ENCODE measurements at regions not wholly inside any gene's neighbourhood (a gene's known extent, or its start where the extent isn't known, plus 50 kb on each side); places are given as distances from the start of the nearest gene placed in this dataset.

GRCh38 chr1:22315315-22316078 is 136.2 kb upstream of the ZBTB40 start:
- ATAC-seq: no peak
- no peak for DNase-seq (ENCODE audit: low spot score)
- no peak for TF ChIP-seq EZH2 (IDR thresholded peaks at IDR 0.05; ENCODE audit: low read depth, unreplicated experiment)
- no peak for TF ChIP-seq CREB1 (CRISPR knock-in tag; IDR thresholded peaks at IDR 0.05; ENCODE audit: low read depth)
- TF ChIP-seq ETS1 (IDR thresholded peaks at IDR 0.05): no peak
- no peak for TF ChIP-seq REST (IDR thresholded peaks at IDR 0.05; ENCODE audit: unreplicated experiment)
- no peak for TF ChIP-seq ZNF462 (CRISPR knock-in tag; IDR thresholded peaks at IDR 0.05)
- no peak for TF ChIP-seq CTCF (conservative IDR thresholded peaks at IDR 0.05; ENCODE audit: low read depth in 2 of 2)
- no peak for TF ChIP-seq NANOG (IDR thresholded peaks at IDR 0.05; ENCODE audit: borderline replicate concordance)
- TF ChIP-seq STAT1 (IDR thresholded peaks at IDR 0.05; ENCODE audit: unreplicated experiment): no peak
- TF ChIP-seq ZNF114 (CRISPR knock-in tag; IDR thresholded peaks at IDR 0.05): no peak
- no peak for TF ChIP-seq EZH2phosphoT487 (IDR thresholded peaks at IDR 0.05; ENCODE audit: unreplicated experiment)
- no peak for TF ChIP-seq POLR2AphosphoS5 (IDR thresholded peaks at IDR 0.05; ENCODE audit: low read depth)
- TF ChIP-seq ZNF331 (CRISPR knock-in tag; IDR thresholded peaks at IDR 0.05; ENCODE audit: low read depth): no peak
- no peak for TF ChIP-seq JUNB (IDR thresholded peaks at IDR 0.05; ENCODE audit: unreplicated experiment)
- Mint-ChIP-seq H3K27ac (no peak overlapping the region), H3K4me1 (peaks cover 26% of the 10 kb centered on the region), H3K36me3 (ENCODE audit: low read depth) (no peaks in the 10 kb centered on the region), H3K9me3 (no peaks in the 10 kb centered on the region), H3K4me3 (no peak overlapping the region), H3K27me3 (ENCODE audit: insufficient read depth, low read depth, poor library complexity) (peaks cover 23% of the 10 kb centered on the region)
- no peaks in the 10 kb centered on the region for H3K36me3 ChIP-seq (ENCODE audit: insufficient read depth)
- H3K27me3 ChIP-seq (ENCODE audit: insufficient read depth): peaks cover 6% of the 10 kb centered on the region; the same call in 1 of the 2 replicates
- H4K20me1 ChIP-seq (replicated peaks; ENCODE audit: insufficient read depth): no peaks in the 10 kb centered on the region
- H3K4me3 ChIP-seq: no peak overlapping the region
- peaks cover 5% of the 10 kb centered on the region; the same call in 1 of the 2 replicates for H3F3A ChIP-seq (replicated peaks; ENCODE audit: low read depth)
- no peaks in the 10 kb centered on the region for H3K79me2 ChIP-seq (replicated peaks; ENCODE audit: insufficient read depth)
- H3K4me1 ChIP-seq (ENCODE audit: insufficient read depth): peaks cover 34% of the 10 kb centered on the region
- no peak overlapping the region for H3K27ac ChIP-seq (ENCODE audit: low read depth)
- no peak overlapping the region for H3K4me2 ChIP-seq
- H3K9me2 ChIP-seq (ENCODE audit: insufficient read depth): no peaks in the 10 kb centered on the region
- H2AFZ ChIP-seq: peak overlapping the region; percentile 28; the same call in 1 of the 2 replicates
